Femur (tissue), 1 donor: ENCODE measurements at regions not wholly inside any gene's neighbourhood (a gene's known extent, or its start where the extent isn't known, plus 50 kb on each side); places are given as distances from the start of the nearest gene placed in this dataset.

Experiments used
- DNase-seq: peaks from one replicate; pipeline ENCODE4 v3.0.0-alpha.2; 2017

- no peak for DNase-seq
Measured at GRCh38 chr10:131588704-131589220, 277.2 kb upstream of the TCERG1L start.

- DNase-seq = no peak
Measured at GRCh38 chr10:131590567-131590966, 279.0 kb upstream of the TCERG1L start.

GRCh38 chr10:131591936-131592335 lies 280.4 kb upstream of the TCERG1L start:
- DNase-seq = no peak

GRCh38 chr10:131609176-131609575 lies 291.6 kb upstream of the PPP2R2D start:
- DNase-seq = no peak

- no peak for DNase-seq
Measured at GRCh38 chr10:131615150-131615549, 285.7 kb upstream of the PPP2R2D start.

- no peak for DNase-seq
Measured at GRCh38 chr10:131616040-131616439, 284.8 kb upstream of the PPP2R2D start.

- no peak for DNase-seq
Measured at GRCh38 chr10:131617113-131617858, 283.5 kb upstream of the PPP2R2D start.

- no peak for DNase-seq
Measured at GRCh38 chr10:131618587-131619267, 282.1 kb upstream of the PPP2R2D start.

- no peak for DNase-seq
Measured at GRCh38 chr10:131620314-131620713, 280.5 kb upstream of the PPP2R2D start.

- DNase-seq = no peak
Measured at GRCh38 chr10:131620904-131621303, 279.9 kb upstream of the PPP2R2D start.

GRCh38 chr10:131621784-131622624 lies 278.8 kb upstream of the PPP2R2D start:
- no peak for DNase-seq

GRCh38 chr10:131625041-131625440 lies 275.8 kb upstream of the PPP2R2D start:
- no peak for DNase-seq

GRCh38 chr10:131626274-131626673 lies 274.5 kb upstream of the PPP2R2D start:
- no peak for DNase-seq

- DNase-seq = no peak
Measured at GRCh38 chr10:131629026-131629770, 271.6 kb upstream of the PPP2R2D start.

GRCh38 chr10:131630772-131631258 lies 270.0 kb upstream of the PPP2R2D start:
- no peak for DNase-seq

GRCh38 chr10:131631619-131632018 lies 269.2 kb upstream of the PPP2R2D start:
- no peak for DNase-seq

GRCh38 chr10:131635564-131636015 lies 265.2 kb upstream of the PPP2R2D start:
- no peak for DNase-seq

GRCh38 chr10:131636116-131636515 lies 264.7 kb upstream of the PPP2R2D start:
- DNase-seq = no peak

GRCh38 chr10:131636841-131637724 lies 263.7 kb upstream of the PPP2R2D start:
- DNase-seq = no peak

GRCh38 chr10:131638049-131638879 lies 262.5 kb upstream of the PPP2R2D start:
- no peak for DNase-seq
